Inferior parietal cortex (tissue), 1 donor: ENCODE measurements at regions not wholly inside any gene's neighbourhood (a gene's known extent, or its start where the extent isn't known, plus 50 kb on each side); places are given as distances from the start of the nearest gene placed in this dataset.
"Not testable (repeated sequence)": the region's sequence is repeated elsewhere in the genome, so short reads cannot be mapped to it uniquely, and the experiment has no call there.

Experiments used
- DNase-seq: peaks from one replicate; pipeline ENCODE4 v3.0.0-alpha.2; 2016; ENCODE audit errors: extremely low spot score

DNA sequence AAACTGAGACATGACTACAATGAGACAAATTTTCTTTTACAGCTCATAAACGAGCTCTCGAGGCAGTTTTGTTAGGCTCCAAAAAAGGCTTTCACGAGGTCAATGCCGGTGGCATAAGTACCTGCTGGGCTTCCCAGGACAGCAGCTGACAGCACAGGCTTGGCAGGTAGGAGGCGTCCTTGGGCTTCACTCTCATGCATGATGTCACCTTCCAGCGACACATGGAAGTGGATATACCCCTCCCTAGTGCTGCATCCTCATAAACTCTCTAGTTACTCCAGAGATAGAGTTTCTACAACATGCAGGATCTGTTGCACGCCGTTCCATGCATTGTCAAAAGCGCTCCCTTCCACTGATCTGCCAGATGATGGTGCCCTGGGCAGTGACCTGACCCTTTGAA is 112.5 kb upstream of the PAXBP1 start:
- no peak for DNase-seq

DNA sequence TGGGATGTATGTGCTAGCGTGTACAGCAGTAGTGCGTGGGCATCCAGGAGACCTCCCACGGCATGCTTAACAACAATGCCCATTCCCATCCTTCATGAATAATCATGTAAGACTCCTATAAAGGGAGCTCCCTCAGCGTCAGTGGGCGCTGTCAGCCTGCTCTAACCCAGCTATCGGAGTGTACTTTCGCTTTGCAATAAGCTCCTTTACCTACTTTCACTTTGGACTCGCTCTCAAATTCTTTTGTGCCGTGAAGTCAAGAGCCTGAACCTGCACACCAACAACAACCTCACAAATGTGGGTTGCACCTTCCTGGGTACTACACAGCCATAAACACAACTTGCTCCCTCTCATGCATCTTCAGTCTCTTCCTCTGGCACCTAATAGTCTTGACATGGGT is 114.8 kb upstream of the PAXBP1 start:
- no peak for DNase-seq

DNA sequence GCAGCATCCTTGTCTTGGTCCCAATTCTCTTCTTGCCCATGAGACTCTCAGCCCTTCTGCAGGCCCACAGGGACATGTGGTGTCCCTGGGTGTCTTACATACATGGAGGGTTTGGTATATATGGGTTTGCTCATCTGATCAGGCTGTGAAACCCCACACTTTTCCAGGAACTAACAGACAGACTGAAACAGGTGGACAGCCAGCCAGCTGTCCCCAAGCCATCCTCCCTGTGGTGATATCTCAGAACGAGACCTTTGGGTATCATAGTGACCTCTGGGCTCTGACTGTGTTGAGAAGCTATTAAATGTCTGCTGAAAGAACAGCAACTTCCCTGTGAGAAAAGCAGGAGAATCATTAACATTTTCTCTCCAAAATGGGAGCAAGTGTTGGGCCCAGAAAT is 115.5 kb upstream of the PAXBP1 start:
- DNase-seq: no peak

DNA sequence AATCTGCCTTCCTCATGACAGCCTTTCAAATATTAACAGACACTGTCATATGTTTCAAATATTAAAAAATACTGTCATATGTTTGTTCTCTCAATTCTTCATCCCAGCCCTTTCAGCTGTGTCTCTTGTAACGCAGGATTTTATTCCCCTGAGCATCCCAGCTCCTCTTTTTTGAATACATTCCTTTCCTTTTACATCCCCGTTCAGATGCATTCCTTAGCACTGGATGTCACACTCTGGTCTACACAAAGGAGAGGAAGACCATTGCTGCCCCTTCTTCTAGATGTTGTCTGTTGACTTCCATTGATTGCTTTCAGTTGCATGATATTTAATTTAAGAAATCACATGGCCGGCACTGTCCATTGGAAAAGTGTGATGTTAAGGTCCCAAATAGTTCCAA is 117.4 kb upstream of the PAXBP1 start:
- DNase-seq: no peak

DNA sequence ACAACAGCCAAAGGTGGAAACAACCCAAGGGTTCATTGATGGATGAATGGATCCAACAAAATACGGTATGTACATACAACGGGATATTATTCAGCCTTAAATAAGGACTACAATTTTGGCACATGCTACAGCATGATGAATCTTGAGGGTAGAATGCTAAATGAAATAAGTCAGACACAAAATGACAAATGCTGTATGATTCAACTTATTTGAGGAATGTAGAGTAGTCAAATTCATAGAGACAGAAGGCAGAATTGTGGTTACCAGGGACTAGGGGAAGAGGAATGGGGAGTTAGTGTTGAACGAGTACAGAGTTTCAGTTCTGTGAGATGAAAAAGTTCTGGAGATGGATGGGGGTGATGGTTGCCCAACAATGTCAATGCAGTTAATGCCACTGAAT is 118.0 kb upstream of the PAXBP1 start:
- DNase-seq: no peak

DNA sequence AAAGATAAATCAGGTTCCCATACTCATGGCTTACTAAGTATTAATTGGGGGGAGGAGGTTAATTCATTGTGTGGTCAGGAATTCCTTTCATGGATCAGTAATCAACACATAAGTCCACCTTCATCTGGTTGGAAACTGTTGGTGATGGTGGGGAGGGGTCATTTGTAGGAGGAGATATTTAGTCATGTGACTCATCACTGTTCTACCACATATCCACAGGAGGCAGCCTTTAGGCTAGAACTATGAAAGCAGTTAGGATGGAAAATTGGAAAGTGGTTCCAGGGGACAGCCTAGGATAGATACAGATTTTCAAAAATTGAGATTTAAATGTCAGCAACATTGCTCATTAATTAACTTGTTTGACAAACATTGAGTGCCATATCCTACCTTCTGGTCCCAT is 122.8 kb upstream of the PAXBP1 start:
- no peak for DNase-seq

DNA sequence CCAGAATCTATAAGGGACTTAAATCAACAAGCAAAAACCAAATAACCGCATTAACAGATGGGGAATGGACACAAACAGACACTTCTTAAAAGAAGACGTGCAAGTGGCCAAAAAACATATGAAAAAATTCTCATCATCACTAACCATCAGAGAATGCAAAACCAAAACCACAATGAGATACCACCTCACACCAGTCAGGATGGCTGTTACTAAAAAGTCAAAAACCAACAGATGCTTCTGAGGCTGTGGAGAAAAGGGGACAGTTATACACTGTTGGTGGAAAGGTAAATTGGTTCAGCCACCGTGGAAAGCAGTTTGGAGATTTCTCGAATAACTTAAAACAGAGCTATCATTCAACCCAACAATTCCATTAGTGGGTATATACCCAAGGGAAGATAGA is 124.9 kb upstream of the OLIG2 start:
- DNase-seq: no peak

DNA sequence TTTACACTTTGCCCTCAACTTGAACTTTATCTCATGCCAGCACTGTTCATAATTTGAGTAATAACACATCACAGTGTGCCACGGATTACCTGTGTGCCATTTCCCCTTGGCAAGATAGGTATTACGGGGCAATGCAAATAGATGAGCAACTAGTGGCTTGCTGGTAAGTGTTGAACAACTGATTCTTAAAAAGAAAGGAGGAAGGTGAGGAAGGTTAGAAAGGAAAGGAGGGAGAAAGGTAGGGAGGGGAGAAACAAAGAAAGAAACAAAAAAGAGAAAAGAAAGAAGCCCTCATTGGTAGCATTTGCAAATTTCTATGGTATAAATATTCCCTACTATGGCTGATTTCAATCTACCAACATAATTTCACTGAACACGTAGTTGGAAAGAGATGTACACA is 118.2 kb upstream of the OLIG2 start:
- DNase-seq: no peak

DNA sequence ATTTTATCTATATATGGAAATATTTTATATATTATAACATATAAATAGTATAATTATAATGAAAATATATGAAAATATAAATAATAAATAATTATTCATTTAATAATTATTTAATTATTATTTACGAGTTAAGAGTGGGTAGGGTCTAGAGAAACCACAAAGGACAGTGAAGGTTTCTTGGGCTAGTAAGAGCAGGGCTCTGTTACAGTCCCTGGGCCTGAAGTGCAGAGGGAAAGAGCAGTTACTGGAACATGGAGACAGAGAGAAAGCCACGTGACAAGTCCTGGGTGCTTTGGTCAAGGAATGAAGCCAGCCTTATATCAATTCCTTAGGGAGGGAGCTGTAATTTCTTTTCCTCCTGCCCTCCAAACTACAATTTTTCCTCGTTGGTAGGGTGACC is 117.2 kb upstream of the OLIG2 start:
- DNase-seq: no peak

DNA sequence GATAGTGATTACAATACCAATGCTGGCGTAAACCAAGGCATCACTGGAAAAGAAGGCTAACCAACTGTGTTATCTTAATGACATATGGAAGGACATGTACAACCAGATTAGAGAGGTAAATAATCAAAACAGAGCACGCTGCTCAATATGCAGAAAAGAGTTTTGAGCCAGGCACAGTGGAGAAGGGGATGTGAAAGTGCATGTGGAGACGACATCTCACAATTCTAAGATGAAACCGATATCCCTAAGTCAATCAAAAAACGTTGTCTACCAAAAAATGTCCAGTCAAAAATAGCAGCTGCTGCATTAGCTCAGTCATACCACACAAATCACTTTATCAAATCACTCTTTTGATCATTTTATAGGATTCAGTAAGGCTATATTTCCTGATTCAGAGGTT is 116.3 kb upstream of the OLIG2 start:
- no peak for DNase-seq

DNA sequence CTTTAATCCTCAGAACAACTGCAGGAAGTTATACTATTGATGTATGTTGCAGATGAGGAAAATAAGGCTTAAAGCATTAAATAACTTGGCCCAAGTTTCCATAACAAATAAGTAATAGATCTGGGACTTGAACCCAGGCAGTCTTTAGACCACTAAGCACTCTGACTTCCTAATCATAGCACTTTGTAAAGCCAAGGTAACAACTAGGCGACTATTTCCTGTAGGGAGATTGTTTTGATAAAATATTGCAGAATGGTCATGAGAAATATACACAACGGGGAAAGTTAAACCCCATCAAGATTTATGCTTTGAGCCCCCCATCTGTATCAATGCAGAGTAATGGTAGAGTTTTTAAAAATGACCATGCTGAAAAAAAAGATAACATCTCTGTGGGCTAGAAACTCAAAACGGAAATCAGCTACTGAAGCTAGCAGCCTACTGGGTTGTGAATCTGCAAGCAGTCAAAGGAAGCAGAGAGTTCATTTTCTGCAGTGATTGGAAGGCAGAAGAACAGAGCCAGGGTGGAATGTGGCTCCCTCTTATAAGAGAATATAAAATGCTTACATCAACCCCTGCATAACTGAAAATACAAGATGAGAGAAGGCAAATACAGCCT is 111.2 kb upstream of the OLIG2 start:
- no peak for DNase-seq

DNA sequence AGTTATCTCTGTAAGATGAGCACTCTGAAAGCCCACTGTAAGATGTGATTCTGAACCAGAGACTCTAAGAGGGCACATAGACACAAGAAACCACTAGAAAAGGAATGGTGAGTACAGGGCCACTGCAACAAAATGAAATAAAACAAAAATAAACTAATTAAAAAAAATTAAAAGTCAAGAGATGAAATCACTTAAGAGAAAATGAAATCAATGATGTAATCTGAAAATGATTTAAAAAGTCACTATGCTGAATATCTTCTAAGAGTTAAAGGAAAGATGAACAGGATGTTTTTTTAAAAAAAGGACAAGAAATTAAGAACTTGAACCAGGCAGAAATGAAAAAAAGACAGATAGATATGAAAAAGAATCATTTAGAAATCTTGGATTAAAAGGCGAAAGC is 110.6 kb upstream of the OLIG2 start:
- no peak for DNase-seq

DNA sequence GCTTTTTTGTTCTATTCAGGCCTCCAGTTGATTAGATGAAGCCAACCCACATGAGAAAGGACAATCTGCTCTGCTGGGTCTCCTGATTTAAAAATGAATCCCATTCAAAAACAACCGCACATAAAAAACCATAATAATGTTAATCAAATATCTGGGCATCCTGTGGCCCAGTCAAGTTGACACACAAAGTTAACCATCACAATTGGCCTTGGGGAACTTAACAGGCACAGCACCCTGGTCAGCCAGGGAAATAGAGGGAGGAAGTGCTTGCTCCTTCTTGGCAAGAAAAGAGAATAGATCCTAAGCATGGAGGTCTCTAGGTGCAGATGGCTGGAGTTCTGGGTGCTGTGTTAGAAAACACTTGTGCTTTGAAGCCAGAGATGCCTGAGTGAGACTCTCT is 109.6 kb upstream of the OLIG2 start:
- no peak for DNase-seq

DNA sequence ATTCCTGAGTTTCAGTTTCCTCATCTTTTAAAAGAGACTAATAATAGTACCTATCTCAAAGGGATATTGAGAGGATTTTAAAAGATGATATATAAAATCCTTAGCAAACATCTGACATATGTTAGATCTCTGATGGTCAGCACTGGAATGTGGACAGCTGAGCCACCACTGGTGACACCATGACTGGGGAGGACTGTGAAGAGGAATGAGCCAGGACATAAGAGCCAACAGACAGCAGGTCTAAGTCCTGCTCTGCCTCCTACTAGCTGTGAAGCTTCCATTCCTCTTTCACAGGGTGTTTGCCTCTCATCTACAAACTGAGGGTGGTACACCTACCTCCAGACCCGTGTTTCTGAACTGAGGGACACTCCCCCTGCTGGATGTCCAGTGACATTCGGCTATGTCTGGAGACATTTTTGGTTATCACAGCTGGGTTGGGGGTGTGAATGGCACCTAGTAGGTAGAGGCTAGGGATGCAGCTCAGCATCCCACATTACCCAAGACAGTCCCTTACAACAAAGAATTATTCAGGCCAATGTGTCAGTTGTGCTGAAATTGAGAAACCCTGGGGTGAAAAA is 109.1 kb upstream of the OLIG2 start:
- DNase-seq: no peak

DNA sequence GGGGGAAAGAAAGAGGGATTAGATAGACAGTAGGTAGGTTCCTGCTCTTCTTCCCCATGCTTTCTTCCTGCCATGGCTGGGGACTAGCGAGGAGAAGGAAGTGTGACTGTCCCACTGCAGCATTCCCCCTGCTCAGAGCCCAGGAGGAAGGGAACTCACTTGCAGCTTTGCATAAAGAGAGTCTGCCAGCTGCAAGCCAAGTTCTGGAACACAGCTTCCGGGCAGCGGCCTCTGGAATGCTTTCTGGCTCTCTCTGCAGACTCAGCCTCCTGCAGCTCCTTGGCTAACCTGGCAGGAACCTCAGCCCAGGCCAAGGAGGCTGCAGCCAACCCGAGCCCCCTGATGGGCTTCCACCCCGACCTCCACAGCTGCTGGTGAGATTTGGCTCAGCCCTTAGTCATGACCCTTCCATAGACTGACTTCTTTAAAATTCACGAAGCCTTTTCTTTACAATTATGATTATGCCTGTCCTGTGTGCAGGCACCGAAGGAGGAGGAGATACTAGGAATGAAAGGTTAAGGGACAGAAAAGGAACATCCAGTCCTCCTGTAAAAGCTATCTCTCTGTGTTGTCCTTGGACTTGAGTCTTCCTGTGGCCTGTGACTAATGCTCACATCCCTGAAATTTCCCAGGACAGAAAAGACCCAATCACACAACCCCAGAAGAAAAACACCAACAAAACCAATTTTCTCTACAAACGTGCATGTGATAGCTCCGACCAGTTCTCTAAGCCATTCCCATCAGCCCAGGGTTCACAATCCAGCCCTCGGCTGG is 108.2 kb upstream of the OLIG2 start:
- no peak for DNase-seq

DNA sequence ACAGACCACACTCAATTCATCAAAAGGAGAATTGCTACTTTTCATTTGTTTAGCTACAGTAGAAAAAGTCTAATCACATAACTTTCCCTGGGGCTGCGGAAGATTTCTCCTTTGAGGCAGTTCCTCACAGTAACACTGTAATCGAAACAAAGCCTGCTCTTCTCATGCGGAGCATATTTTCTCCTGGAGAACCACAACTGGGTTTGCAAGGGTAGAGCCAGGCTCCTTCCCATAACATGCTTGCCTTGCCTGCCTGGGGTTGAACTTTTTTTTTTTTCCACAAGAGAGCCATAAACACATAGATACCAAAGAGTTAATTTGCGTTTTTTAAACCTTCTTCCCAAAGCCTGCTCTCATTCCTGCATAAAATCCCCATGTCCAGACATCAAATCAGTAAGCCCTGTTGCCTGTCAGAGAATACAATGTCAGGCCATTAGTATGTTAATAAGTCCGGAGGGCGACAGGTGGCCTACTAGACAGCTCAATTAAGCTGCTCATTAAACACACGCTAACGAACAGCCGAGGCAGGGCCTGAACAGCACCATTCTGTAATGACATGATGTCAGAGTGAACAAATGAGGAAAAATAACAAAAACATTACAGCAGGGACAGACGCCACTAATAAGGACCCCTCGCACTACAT is 107.1 kb upstream of the OLIG2 start:
- DNase-seq: no peak

DNA sequence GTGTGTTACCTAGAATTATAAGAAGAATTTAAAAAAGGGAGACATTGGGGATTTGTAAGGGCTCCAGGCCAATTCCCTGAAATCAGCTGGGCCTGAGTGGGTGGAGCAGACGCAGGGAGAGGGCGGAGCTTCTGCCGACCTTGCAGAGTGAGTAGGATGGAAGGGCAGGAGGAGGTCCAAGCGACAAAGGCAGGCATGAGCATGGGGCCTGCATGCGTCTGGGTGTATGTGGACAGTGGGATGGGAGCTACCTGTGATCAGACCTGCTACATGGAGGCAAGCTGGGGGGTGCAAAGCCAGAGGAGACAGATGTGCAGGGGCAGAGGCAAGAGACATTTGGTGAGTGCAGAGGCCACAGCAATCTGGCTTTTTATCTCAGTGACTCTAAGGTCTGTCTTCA is 105.3 kb upstream of the OLIG2 start:
- no peak for DNase-seq

DNA sequence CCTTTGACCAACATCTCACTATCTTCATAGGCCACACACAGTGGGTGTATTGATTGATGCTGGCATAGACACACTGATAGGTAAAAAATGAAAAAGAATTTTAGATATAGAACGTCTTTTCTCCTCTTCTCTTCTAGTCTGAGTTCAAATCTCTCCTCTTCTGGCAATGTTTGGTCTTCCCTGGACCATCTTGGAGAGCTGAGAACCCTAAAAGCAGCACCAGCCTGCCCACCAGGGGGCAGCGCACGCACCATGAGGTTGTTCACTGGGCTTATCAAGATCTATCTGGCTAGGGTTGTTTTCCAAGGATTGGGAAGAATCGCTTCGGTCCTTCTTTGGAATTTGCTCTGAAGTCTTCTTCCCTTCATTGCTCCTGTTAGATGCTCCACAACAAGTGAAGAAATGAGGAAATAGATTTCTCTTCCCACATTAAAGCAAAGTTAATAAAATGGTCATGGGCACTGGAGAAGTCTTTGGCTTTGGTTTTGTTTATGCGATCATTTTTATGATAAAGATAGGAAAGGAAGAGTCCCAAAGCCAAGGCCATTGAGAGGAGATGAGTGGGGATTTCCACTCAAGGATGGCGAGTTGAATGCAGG is 104.0 kb upstream of the OLIG2 start:
- DNase-seq: peak; percentile 9

DNA sequence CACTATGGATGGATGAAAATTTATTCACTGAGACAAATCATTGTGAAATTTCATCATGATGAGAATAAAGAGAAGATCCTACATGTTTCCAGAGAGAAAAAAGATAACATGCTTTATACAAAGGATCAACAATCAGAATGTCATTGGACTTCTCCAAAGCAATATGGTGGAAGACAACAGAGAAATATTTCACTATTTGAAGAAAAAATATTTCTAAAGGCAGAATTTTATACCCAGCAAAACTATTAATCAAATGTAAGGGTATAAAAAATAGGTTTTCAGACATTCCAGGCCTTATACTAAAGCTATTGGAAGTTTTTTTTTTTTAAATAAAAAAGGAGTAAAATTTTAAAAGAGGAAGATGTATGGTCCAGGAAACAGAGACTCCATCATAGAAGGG is 100.6 kb upstream of the OLIG2 start:
- DNase-seq: no peak

DNA sequence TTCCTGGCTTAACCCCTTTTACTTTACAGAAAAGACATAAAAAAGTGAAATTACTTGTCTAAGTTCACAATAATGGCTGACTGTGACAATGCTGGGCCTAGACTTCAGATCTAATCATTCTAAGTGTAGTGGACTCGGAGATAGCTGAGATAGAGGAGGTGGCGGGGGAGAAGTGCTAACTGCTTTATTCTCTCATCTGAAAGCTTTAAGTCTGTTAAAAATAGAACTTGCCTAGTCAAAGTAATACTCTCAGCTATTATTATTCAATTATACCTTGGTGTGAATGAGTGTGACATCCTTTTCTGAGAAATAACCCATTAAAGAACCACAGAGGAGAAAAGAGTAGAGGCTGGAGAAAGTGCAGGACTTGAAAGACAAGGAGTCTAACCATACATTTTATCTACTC is 96.1 kb upstream of the OLIG2 start:
- no peak for DNase-seq

DNA sequence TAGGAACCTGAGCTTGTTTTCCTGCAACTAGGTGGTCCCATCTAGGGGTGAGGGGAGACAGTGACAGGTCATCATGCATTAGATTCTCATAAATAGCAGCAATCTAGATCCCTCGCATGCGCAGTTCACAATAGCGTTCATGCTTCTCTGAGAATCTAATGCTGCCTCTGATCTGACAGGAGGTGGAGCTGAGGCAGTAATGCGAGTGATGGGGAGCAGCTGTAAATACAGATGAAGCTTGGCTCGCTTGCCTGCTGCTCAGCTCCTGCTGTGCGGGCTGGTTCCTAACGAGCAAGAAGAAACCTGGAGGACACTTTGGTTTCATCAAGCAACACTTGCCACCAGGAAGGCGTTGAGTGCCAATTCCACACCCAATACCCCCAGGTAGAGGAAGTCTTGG is 95.1 kb upstream of the OLIG2 start:
- no peak for DNase-seq

DNA sequence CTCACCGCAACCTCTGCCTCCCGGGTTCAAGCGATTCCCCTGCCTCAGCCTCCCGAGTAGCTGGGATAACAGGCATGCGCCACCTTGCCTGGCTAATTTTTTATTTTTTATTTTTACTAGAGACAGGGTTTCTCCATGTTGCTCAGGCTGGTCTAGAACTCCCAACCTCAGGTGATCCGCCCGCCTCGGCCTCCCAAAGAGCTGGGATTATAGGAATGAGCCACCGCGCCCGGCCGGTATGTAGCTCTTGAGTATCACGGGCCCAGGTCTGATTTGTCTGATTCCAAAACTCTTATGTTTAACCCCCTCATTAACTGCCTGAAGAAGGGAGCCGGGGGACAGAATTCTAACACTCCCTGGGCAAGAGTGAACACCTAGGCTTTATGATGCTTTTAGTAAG is 91.7 kb upstream of the OLIG2 start:
- not testable (repeated sequence) for DNase-seq

DNA sequence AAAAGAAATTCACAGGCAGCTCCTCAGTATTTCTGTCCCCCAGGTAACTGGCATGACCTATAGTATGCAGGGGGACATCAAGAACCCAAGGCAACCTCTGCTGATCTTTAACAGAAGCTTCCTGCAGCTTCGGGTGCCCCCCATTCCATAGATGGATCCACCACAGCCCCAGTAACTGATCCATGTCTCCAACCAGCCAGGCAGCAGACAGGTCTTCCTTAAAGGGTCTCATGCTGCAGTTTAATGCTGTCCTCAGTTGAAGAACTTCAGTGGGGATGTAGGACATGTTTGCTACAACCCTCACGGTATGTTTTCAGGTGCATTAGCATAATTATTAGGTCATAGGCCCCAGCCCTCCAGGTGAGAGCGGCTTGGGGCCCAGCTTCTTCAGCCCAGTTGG is 90.9 kb upstream of the OLIG2 start:
- DNase-seq: no peak
